ENCODE measurements at regions not wholly inside any gene's neighbourhood (a gene's known extent, or its start where the extent isn't known, plus 50 kb on each side); places are given as distances from the start of the nearest gene placed in this dataset.
"Not testable (repeated sequence)": the region's sequence is repeated elsewhere in the genome, so short reads cannot be mapped to it uniquely, and the experiment has no call there.

DNA sequence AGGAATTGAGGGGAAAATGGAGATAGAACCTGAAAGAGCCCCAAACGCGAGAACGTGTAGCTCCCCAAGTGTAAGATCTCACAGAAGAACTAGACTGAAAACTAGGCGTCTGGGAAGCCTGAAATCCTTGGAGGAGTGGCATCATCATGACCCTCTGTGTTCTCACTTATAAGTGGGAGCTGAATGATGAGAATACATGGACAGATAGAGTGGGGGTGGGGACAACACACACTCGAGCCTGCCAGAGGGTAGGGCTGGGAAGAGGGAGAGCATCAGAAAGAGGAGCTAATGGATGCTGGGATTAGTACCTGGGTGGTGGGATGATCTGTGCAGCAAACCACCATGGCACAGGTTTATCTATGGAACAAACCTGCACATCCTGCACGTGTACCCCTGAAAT lies 258.7 kb upstream of the NOTCH2NLA start:
- DNase-seq: not testable (repeated sequence)

DNA sequence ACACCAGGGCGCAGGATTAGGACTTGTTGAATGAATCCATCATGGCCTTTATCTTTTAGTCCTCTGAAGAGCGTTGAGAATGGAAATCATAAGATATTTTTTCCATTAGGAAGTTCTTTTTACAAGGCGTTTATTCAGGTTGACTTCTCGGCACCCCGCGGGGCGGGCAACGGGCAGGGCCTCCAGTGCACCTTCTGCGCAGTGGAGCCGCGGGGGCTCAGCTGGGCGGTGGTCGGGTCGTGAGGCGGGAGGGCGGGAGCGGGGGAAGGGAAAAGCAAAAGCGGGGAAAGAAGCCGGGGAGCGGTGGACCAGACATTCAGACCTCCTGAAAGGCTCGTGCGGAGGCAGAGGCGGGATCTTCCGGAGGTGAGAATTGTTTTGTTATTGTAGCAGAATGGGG lies 258.3 kb upstream of the NOTCH2NLA start:
- DNase-seq: not testable (repeated sequence)

DNA sequence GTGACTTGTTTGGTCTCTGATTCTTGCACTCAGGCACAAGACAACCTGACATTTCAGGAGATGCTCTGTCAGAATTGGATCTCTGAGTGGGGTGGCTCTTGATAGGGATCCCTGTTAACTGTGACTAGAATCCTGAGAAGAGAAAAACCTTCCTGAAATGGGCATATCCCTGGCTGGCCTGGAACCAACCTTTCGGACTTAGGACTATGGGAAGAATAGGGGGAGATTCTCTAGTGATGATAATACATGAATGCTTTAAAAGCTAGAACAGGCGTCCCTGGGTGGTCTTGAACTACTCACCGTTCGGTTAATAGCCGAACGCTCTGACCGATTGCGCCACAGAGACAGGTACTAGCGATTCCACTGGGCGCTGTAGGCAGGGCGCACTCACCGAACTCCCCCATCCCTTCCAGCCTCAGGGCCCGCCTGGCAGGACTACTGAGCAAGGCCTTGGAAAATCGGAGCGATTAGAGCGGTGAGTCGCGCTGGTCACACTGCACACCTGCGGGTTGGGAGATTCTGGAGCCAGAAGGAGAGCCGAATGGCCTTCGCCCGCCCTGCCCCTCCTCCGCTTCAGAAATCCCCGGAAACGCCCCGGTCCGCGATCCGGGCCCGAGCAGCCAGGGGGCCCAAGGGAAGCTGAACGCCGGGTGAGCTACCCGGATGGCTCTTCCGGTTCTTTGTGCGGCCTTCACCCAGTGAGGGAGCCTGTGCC lies 257.6 kb upstream of the NOTCH2NLA start:
- not testable (repeated sequence) for DNase-seq

DNA sequence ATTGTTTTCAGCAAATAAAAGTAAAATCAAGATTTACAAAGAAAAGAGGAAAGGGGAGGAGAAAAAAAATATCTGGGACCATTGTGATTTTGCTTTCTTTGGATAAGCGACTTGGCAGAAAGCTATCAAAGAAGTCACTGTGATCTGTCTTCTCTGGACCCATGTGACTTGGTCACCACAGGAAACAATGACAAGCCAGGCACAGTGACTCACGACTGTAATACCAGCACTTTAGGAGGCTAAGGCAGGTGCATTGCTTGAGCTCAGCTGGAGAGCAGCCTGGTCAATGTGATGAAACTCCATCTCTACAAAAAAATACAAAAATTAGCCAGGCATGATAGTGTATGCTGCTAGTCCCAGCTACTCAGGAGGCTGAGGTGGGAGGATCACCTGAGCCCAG lies 255.4 kb upstream of the NOTCH2NLA start:
- DNase-seq: not testable (repeated sequence)

DNA sequence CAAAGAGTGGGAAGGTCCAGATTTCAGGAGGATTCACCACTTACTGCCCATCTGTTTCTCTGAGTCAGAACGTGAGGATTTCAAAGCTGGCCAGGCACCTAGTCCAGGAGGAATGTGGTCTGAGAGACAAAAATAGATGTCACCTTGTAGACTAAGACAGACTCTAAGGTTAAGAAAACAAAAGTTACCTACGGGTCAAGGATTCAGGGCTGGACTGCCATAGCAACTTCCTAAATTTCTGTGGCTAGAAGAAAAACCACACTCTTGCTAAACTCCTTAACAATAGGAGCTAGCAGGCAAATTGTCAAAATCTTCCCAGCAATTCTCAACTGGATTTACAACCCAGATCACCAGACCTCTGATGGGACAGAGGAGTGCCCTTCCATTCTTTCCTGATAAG lies 250.4 kb upstream of the NOTCH2NLA start:
- not testable (repeated sequence) for DNase-seq

DNA sequence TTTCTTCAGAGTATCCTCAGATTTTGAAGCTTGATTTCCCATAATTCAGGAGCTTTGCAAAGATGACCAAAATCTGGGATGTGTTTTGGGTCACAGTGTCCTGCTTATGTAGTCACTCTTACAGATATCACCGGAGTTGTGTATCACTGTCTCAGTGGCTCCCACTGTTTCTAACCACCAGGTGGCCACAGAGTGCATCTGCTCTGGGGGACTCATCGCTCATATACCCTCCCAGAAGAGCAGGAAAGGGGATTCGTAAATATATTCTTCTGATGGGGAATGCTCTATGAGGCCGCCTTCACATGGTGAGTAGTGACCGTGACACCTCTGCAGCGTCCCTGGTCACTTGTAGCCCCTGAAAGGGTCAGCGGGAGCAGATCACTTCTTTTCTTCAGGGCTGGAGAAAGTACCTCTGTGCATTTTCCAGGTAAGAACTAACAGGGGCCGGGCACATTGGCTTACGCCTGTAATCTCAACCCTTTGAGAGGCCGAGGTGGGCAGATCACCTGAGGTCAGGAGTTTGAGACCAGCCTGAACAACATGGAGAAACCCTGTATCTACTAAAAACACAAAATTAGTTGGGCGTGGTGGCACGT lies 249.4 kb upstream of the NOTCH2NLA start:
- not testable (repeated sequence) for DNase-seq

DNA sequence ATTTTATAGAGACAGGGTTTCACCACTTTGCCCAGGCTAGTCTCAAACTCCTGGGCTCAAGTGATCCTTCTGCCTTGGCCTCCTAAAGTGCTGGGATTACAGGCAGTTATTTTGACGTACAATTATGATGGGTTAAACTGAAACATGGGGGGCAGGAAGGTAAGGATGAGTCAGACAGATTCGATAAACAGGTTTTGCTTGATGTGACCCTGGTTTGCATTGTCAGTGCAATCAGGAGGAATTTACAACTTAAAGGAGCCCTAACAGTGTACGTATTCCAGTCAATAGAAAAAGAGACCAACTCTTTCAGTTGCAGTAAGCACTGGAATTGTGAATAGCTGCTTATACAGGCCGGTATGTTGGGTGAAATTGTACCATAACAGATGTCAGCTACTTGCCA lies 246.3 kb upstream of the NOTCH2NLA start:
- DNase-seq: not testable (repeated sequence)

DNA sequence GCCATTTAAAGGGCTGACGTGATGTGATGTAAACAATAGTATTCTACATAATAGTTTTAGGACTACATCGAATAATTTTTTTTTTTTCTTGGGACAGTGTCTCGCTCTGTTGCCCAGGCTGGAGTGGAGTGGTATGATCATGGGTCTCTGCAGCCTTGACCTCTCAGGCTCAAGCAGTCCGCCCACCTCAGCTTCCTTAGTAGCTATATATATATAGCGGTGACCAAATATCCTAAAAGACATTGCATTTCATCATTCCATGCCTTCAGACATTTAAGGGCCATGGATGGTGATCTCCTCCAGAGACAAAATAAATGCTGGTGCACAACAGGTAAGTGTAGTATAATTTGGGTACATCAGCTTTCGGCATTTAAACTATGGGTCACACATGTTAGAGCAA lies 245.4 kb upstream of the NOTCH2NLA start:
- DNase-seq: not testable (repeated sequence)

DNA sequence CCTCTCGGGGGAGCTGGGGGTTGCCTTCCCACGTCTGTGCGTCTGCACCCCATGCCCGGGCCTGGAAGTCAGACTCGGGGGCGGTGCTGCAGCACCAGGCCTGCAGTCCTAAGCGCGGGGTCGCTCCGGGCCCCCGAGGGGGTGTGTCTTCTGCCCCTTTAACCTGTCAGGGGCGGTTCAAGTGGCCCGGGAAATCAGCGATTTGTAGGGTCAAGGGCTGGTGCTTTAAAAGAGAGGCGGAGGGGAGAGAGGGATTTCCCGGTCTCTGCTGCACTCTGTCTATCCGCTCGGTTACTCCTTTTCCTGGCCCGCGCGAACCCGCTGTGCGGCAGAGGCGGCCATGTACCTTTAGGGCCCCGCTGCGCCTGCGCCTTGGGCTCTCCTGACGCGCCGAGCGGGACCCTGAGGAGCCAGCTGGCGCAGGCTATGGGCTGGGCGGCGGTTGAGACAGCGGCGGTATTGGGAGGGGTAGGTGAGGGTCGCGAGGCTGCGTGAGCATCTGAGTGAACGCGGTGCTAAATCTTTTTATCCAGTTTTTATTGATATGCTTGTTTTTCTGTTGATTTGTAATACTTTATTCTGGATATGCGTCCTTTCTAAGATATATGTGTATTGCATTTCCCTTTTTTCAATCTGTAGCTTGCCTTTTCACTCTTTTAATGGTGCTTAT lies 243.5 kb upstream of the NOTCH2NLA start:
- peak; percentile 76 for DNase-seq

DNA sequence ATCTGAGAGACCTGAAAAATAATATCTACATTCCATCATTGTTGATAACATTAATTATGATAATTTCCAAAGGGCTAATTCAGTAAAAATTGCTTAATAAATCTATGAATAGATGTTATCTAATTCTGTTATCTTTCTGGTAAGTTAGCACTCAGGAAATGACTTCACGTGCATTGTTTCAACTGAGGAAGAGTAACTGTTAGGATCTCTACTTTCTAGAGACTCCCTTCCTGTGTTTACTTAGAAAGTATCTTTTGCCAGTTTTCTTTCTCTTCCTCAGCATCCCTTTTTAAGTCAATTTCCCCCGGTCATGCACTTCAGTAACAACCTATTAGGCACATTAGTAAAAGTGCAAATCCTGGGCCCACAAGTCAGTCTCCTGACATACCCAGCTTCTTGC lies 231.1 kb upstream of the NOTCH2NLA start:
- not testable (repeated sequence) for DNase-seq

DNA sequence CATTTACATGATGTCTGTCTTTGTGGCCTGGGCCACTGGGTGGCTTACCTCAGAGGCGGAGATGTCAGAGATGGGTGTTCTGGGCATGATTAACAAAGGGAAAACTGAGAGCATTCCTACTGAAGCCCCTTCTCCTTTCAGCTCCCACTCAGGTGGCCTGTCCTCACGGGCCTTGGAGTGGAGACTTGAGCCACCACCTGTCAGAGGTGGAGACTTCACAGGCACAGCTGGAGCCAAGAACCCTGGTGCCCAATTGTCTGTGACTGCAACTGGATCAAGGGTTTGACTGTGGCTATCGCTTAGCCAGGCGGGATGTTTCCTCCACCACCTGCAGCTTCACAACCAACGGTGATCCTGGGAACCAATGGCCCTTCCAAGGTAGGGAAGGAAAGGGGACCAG lies 230.5 kb upstream of the NOTCH2NLA start:
- DNase-seq: not testable (repeated sequence)

DNA sequence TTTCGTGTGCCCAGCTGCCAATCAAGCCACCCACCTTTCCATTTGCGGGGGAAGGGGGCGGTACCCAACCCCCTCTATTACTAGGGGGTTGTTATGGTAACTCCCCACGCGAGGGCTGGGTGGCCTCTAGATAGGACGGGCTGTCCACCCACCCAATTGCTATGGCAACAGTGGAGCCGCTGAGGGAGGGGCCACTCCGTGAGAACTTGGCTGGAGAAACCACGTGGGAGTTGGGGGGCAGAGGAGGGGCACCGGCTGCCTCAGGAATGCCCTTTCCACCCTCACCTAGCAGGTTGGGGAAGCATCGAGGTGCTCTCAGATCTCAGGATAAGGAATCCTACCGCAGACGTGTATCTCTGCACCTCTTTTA lies 220.0 kb upstream of the NOTCH2NLA start:
- not testable (repeated sequence) for DNase-seq

DNA sequence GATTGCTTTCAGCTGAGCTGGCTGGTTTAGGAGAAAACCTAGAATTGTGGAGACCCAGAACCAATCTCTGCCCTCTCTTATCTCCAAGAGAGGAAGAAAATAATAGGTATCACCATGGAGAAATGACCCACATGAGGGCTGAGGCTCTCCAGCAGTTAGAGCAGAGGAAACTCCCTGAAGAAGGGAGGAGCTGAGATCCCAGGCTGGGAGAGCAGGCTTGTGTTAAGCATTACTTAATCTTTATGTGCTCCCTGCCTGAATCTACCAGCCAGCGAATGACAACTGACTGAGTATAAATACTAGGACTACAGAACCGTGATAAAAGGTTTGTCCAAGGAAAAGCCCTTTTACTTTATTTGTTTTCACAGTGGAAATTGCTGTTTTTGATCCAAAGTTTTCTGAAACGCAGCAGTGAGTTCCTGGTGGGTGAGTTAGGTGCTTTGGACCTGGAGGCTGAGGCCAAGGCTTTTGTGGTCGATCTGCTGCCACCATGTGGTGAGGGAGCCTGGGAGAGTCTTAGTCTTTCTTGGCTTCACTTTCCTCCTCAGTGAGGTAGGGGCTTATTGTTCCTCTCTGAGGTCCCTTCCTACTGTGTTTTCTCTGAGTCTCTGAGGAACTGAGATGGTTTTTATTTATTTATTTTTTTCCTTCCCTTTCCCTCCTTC lies 219.5 kb upstream of the NOTCH2NLA start:
- not testable (repeated sequence) for DNase-seq

DNA sequence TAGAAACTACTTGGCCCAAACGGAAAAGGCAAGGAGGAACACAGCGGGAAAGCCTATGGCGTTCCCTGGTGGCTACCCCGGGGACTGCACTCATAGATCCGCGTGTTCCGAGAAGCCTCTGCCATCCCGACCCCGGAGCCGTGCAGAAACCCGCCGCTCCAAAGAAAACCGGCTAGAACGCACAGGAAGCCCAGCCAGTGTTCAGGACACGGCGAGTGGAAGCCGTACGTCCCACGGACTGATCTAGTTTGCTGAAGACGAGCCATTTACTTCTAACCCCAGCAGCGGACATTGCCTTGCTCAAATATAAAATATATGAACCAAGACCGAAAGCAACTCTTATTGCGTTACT lies 215.0 kb upstream of the NOTCH2NLA start:
- not testable (repeated sequence) for DNase-seq

DNA sequence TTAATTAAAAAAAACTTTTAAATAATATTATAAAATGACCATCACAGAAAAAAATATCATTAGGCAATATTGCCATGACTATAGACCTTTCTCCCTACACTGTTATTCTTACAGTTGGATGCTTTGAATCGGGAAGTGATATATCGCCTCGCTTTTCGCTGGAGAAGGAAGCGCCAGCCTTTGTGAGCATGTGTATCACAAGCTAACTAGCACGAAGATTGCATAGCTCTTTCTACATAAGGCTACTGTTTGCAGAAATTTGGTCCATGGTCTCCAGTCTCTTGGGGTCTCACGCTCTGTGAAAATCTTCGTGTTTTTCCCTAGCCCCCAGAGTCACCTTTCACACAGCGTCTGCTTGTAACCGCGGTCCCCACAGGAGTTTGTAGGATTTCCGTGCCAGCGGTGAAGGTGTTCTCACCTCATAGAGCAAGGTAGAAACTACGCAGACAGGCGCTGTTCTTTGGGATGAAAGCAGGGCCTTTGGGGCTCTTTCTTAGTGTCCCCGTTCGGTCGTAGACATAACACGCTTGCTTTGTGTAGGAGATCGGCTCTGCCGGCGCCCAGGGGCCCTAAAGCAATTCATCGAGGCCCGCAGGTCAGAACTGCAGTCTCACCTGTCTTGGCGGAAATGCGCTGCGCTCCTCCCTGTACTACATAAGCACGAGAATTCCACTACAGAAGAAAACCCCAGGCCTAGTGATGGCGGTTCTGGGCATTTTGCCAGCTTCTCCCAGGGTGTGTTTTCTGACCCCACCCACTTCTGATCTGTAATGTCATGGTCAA lies 214.5 kb upstream of the NOTCH2NLA start:
- DNase-seq: not testable (repeated sequence)

DNA sequence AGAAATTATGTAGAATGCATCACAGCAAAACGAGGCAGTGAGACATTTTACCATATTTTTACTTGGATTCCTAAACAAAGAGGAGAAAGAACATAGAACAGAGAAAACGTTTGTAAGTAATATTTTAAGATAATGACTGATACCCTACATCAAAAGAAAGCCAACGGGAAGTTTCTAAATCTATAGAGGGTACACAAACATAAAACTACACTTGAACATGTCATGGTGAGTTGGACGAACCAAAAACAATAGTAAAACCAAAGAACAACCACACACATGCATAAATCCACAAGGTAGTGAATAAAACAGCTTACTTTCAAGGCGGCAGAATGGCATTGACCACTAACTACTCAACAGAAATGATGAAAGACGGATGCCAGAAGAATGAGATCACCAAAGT lies 209.7 kb upstream of the NOTCH2NLA start:
- DNase-seq: not testable (repeated sequence)

DNA sequence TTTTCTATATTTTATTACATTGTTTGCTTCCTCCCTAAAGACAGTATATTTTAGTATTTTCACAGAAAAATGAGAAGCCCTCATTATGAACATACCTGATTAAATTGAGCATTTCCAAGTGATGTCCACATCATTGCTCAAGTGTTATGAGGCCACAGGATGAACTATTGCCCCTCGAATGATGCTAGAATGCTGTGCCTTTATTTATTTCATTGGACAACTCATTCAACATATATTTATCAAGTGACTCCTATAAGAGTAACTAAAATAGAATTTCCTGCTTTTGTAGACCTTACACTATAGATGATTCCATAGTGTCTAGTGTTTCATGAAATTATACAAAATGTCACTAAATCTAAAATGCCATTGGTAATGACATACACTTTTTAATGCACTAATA lies 187.8 kb upstream of the NOTCH2NLA start:
- not testable (repeated sequence) for DNase-seq

DNA sequence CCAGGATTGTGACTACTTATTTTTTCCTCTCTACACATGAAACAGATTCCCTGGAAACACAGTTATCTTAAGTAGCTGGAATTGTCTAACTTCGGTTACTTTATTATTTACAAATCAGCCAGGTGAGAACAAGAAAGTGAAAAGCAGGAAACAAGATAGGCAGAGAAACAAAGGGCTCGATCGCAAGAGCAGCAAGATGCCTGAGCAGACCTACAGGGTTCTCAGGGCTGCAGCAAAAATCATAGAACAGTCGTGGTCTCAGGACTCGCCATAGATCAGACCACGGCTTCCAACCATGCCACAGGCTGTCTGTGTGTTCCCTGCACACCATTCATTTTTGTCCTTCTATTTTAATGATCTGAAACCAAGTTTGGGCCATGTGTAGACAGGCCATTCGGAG lies 186.2 kb upstream of the NOTCH2NLA start:
- not testable (repeated sequence) for DNase-seq

DNA sequence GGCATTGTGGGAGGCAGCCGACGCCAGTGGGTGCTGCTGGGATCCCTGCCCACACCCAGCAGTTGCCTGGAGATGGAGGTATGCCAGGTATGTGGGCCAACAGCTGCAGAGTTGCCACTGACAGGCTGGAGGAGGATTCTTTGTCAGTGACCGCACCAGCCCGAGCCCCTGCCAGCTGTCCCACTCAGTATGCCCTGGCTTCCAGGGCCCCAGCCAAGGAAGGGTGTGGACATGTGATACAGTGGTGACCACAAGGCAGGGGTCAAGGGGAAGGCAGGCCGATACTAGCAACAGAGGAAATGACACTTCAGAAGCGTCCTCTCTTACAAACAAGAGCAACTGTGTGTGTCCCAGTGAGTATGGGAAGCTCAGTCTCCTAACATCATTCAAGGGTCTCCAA lies 185.1 kb upstream of the NOTCH2NLA start:
- not testable (repeated sequence) for DNase-seq

DNA sequence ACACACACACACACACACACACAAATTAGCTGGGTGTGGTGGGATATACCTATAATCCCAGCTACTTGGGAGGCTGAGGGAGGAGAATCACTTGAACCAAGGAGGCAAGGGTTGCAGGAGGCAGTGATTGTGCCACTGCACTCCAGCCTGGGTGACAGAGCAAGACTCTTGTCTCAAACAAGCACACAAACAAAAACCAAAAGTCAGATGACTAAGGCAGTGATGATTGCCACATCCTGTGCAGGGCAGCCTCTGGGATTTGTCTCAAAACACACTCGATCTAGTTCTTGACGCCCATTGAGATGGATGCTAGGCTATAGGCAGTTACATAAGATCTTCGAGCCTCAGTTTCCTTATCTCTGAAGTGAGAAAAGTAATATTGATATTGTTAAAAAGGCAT lies 183.1 kb upstream of the NOTCH2NLA start:
- DNase-seq: not testable (repeated sequence)

DNA sequence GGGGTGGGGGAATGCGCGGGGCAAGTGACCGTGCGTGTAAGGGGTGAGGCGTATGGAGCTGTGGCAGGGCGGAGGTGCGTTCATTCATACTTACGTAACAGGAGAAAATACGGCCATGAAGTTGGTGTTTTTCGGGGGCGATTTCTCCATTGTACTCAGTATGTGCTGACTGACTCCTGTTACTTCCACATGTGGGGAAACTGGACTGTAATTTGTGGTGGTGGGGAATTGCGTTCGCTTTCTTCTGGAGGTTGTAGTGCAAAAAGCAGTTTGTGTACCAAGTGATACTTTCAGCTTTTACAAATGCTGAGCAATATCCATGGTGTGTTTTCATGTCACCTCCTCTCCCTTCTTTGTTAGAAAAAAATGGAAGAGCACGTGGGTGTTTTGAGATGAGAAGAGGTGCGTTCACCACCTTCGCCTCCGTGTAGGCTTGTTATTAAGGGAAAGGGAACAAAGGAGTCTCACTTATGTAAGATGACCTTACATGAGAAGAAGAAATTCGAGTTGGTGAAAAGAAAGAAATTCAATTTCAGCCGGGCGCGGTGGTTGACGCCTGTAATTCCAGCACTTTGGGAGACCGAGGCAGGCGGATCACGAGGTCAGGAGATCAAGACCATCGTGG lies 181.1 kb upstream of the NOTCH2NLA start:
- DNase-seq: not testable (repeated sequence)

DNA sequence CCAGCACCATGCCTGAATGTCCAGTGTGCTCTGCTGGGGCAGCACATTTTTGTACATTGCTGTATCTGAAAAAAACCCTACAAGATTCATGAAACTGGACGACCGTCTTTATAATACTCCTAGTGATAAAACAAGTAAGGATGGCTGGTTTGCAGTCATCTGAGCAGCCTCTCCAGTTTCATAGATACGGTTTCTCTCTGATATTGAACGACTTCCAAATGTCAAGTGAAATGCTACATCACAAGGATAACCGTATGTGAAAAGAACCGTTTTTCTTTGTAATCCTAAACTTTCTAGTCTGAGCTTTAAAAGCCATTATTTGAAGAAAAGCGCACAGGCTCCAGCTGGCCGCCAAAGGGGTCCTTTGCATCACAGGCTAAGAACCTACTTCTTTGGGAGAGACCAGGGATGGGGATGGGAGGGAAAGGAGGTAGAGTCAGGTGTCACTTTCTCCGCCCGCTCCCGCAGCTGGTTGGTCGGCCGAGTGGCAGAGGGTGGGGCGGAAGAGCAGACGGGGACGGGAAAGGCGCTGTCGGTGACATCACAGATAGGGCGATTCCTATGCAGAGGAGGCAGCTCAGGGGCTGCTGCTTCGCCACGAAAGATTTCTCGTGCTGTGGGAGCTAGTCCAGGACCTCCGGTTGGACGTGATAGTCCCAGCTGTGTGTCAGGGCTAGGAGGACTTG lies 180.4 kb upstream of the NOTCH2NLA start:
- DNase-seq: not testable (repeated sequence)

All from NCI-H1105 (cell line).